GM12873 (cell line): ENCODE measurements at regions not wholly inside any gene's neighbourhood (a gene's known extent, or its start where the extent isn't known, plus 50 kb on each side); places are given as distances from the start of the nearest gene placed in this dataset.

Source experiments
- TF ChIP-seq, protein P1 (sequence below): IDR thresholded peaks from 2 replicates; pipeline ENCODE4 v1.5.1; 2012; ENCODE audit warnings: low read depth, mild to moderate bottlenecking, moderate library complexity, low read length, control low read depth; ENCODE audit not compliant: insufficient read depth; ENCODE audit errors: missing control alignments

DNA sequence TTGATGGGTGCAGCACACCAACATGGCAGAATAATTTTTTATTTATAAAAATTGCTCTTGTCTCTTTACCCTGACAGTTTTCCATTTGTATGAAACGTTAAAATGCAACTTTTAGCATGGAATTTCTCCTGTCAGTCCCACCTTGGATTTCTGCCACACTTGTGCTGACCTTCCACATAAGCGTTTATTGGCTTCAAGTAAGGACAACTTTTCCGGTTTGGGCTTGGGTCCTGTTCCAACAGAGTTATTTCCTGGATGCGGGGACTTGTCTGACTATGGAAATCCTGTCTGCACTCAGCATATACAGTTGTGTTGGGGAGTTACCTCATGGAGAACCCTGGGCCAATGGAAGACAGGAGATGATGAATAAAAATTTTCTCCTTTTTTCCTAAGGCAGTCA lies 294.7 kb downstream of the NAF1 start:
- TF ChIP-seq, protein P1, sequence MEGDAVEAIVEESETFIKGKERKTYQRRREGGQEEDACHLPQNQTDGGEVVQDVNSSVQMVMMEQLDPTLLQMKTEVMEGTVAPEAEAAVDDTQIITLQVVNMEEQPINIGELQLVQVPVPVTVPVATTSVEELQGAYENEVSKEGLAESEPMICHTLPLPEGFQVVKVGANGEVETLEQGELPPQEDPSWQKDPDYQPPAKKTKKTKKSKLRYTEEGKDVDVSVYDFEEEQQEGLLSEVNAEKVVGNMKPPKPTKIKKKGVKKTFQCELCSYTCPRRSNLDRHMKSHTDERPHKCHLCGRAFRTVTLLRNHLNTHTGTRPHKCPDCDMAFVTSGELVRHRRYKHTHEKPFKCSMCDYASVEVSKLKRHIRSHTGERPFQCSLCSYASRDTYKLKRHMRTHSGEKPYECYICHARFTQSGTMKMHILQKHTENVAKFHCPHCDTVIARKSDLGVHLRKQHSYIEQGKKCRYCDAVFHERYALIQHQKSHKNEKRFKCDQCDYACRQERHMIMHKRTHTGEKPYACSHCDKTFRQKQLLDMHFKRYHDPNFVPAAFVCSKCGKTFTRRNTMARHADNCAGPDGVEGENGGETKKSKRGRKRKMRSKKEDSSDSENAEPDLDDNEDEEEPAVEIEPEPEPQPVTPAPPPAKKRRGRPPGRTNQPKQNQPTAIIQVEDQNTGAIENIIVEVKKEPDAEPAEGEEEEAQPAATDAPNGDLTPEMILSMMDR: no peak

DNA sequence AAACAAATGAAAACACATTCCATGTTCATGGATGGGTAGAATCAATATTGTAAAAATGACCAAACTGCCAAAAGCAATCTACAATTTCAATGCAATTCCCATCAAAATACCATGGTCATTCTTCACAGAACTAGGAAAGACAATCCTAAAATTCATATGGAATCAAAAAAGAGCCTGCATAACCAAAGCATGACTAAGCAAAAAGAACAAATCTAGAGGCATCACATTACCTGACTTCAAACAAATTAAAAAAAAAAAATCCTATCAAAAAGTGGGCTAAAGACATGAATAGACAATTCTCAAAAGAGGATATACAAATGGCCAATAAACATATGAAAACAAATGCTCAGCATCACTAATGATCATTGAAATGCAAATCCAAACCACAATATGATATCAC lies 297.5 kb downstream of the NAF1 start:
- TF ChIP-seq, protein P1: no peak

DNA sequence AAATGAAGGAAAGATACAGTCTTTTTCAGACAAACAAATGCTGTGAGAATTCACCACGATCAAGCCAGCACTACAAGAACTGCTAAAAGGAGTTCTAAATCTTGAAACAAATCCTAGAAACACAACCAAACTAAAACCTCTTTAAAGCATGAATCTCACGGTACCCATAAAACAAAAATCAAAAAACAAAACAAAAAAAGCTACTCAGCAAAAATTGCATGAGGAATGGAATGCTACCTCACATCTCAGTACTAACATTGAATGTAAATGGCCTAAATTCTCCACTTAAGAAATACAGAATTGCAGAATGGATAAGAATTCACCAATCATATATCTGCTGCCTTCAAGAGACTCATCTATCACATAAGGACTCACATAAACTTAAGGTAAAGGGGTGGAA lies 300.1 kb downstream of the NAF1 start:
- TF ChIP-seq, protein P1: no peak

DNA sequence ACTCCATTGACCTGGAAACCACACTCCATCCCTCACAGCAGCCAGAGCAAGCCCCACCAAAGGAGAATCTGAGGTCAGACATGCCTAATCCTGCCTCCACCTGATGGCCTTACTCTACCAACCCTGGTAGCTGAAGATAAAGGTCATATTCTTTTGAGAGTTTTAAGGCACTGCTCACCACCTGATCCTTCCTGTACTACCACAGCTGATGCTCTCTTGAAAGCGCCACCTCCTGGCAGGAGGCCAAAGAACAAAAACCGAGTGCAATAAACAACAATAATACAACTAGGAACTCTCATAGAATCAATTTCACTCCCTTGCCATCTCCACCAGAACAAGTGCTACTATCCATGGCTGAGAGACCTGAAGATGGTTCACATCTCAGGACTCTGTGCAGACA lies 301.6 kb downstream of the NAF1 start:
- TF ChIP-seq, protein P1: peak; percentile 17

DNA sequence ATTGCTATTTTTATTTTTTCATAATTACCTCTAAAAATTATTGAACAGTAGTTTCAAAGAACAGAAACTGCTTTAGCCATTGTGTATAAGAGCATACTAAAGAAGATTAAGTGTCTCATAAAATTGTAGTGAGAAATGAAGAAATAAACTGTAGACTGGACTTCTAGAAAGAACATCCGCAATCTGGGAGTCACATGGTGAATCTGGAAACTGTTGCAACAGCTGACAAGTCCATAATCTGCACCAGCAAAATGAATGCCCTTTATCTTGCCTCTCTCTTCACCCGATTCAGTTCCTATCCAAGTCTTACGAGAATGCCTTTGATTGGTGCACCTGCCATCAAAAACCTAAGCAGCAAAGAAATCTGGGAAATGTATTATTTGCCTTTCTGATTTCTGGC lies 312.9 kb downstream of the NAF1 start:
- TF ChIP-seq, protein P1: no peak

DNA sequence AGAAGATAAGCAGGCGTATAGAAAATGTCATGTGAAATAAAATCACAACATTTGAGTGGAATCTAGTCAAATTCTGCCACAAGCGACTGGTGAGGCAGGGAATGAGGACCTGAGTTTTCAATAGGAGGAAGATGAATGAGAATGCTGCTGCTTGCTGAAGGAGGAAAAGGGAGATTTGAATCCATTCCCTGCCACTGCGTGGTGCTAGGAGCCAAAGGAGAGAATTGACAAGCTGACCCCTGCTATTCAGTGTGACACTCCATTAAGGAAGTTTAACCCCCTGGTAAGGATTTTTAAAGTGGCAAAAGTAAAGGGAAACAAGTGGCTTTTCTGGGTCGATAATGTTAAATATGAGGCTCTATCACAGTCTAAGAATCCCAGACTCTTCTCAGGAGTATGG lies 314.0 kb downstream of the NAF1 start:
- TF ChIP-seq, protein P1: no peak

DNA sequence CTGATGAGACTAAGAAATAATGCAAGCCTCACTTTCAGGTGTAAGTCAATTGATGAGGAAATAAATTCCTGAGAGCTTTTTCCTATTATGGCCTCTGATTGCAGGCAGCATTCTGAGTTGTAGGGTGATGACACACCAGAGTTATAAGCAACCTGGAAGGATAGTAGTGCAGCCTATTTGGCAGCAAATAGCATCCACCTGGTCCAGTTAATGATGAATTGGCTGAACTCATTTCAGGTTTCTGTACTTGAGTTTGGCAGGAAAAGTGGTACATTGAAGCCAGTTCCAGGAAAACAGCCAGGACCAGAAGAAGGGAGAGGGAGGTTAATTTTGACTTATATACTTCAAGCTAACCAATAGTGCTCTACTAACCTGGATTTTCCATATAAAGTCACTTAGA lies 316.8 kb downstream of the NAF1 start:
- TF ChIP-seq, protein P1: no peak
